ENCODE measurements at regions not wholly inside any gene's neighbourhood (a gene's known extent, or its start where the extent isn't known, plus 50 kb on each side); places are given as distances from the start of the nearest gene placed in this dataset.

DNA sequence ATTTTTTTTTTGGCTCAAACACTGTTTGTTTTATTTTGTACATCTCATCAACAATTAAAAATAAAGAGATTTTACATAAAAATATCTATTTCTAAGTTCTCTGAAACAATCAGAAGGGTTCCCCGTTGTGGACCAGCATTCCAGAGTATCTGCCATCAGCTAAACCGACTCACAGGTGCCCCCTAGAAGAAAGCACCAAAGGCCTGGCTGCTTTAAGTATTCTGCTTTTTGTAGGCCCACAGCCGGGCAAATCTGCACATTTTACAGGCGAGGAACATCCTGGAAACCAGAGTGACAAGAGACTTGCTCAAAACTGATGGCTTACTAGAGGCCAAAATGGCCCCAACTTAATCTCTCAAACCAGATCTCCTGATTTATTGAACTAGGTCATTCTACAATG is 82.2 kb upstream of the SETBP1 start:
- no peak overlapping the region for H3K27ac ChIP-seq (ENCODE audit: low read length)
- H3K9me3 ChIP-seq (replicated peaks; ENCODE audit: control insufficient read depth, low read depth, low read length) = no peaks in the 10 kb centered on the region
- no peaks in the 10 kb centered on the region for H3K36me3 ChIP-seq (ENCODE audit: control insufficient read depth, insufficient read depth, low read length)
- H3K27me3 ChIP-seq (ENCODE audit: control insufficient read depth, insufficient read depth, low read length) = no peaks in the 10 kb centered on the region
- 79% methylated on average over 3 of the region's 4 CpGs for WGBS (ENCODE audit: insufficient coverage)
- no peak overlapping the region for H3K4me3 ChIP-seq (ENCODE audit: low read length)
- H3K4me1 ChIP-seq (ENCODE audit: control insufficient read depth, insufficient read depth, low read length) = no peaks in the 10 kb centered on the region
- no peak for DNase-seq

DNA sequence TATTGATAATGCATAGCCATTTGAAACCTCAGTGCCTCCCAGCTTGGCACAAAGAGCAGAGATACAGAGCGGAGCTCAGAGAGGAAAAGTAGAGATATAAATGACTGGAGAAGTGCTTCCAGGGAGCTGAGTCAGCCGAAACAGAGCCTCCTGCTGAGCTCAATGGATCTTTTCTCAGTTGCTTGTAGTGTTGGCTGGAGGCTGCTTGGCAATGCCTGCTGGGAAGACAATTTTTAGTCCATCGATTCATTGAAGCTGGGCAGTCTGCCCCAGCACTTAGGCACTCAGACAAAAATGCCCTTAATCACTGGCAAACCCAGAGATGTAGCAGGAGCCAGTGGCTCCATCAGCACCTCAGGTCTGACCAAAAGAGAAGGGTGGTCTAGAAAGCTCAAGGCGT is 81.3 kb upstream of the SETBP1 start:
- DNase-seq = peak; percentile 50
- WGBS (ENCODE audit: insufficient coverage) = 85% methylated on average over 2 of the region's 4 CpGs
- Histone ChIP-seq H3K36me3 (ENCODE audit: control insufficient read depth, insufficient read depth, low read length) (no peaks in the 10 kb centered on the region), H3K27me3 (ENCODE audit: control insufficient read depth, insufficient read depth, low read length) (no peaks in the 10 kb centered on the region), H3K9me3 (replicated peaks; ENCODE audit: control insufficient read depth, low read depth, low read length) (no peaks in the 10 kb centered on the region), H3K4me3 (ENCODE audit: low read length) (no peak overlapping the region), H3K27ac (ENCODE audit: low read length) (no peak overlapping the region), H3K4me1 (ENCODE audit: control insufficient read depth, insufficient read depth, low read length) (no peaks in the 10 kb centered on the region)

DNA sequence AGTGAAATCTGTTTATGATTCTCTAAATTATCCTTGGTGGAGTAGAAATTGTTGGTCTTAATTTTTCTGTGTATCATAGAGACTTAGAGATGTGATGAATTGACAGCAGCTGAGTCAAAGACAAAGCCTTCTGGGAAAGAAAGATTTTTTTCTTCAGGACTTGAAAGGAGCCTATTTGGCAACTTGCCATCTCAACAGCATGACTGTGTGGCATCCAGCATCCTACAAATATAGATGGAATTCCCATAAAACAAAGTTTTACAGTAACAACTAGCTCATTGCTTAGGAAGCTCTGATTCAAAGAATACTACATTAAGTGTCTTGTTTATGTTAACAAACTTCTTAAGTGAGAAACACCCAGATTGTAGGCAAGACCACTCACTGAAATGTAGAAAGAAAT is 79.2 kb upstream of the SETBP1 start:
- H3K27ac ChIP-seq (ENCODE audit: low read length) = no peak overlapping the region
- no peaks in the 10 kb centered on the region for H3K27me3 ChIP-seq (ENCODE audit: control insufficient read depth, insufficient read depth, low read length)
- no peaks in the 10 kb centered on the region for H3K36me3 ChIP-seq (ENCODE audit: control insufficient read depth, insufficient read depth, low read length)
- DNase-seq = no peak
- H3K4me1 ChIP-seq (ENCODE audit: control insufficient read depth, insufficient read depth, low read length) = no peaks in the 10 kb centered on the region
- H3K9me3 ChIP-seq (replicated peaks; ENCODE audit: control insufficient read depth, low read depth, low read length) = no peaks in the 10 kb centered on the region
- H3K4me3 ChIP-seq (ENCODE audit: low read length) = no peak overlapping the region

DNA sequence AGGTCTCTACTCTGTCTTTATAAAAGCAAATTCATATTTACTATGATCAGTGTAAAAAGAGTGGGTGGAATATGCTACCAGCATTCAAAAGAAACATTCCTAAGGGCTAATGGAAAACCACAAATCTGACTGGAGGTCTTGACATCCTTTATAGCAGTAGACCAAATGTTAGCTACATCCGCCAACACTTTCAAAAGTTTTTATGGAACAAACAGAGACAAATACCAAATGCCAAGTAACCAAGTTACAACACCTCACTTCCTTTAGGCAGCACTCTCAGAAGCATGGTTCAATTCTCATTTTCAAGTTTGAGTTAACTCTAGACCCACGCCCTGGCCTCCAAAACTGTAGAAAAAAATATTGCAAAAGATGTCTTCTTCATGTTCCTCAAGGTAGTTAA is 78.3 kb upstream of the SETBP1 start:
- Histone ChIP-seq H3K27me3 (ENCODE audit: control insufficient read depth, insufficient read depth, low read length) (no peaks in the 10 kb centered on the region), H3K27ac (ENCODE audit: low read length) (no peak overlapping the region), H3K4me3 (ENCODE audit: low read length) (no peak overlapping the region), H3K36me3 (ENCODE audit: control insufficient read depth, insufficient read depth, low read length) (no peaks in the 10 kb centered on the region), H3K9me3 (replicated peaks; ENCODE audit: control insufficient read depth, low read depth, low read length) (no peaks in the 10 kb centered on the region), H3K4me1 (ENCODE audit: control insufficient read depth, insufficient read depth, low read length) (no peaks in the 10 kb centered on the region)
- 100% methylated on average over 1 of the region's 2 CpGs for WGBS (ENCODE audit: insufficient coverage)
- DNase-seq = no peak

DNA sequence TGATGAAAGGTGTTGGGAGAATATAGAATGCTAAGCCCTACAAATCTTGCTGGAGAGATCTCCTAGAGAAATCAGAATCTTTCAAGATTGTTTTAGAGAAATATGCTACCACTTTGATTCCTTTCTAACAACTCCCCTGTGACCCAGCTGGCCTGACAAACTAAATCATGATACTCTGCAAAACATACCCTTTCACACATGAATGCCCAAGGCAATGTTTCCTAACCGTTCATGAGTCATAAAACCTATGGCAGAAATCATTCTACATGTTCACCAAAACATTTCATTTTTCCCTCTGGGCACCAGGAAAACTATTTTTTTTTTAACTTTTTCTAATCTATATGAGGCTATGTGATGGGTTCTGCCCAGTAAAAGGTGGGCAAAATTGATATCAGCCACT is 77.8 kb upstream of the SETBP1 start:
- no CpG with 5 or more reads among the region's 1 CpG for WGBS (ENCODE audit: insufficient coverage)
- no peaks in the 10 kb centered on the region for H3K36me3 ChIP-seq (ENCODE audit: control insufficient read depth, insufficient read depth, low read length)
- H3K27ac ChIP-seq (ENCODE audit: low read length) = no peak overlapping the region
- H3K27me3 ChIP-seq (ENCODE audit: control insufficient read depth, insufficient read depth, low read length) = no peaks in the 10 kb centered on the region
- H3K9me3 ChIP-seq (replicated peaks; ENCODE audit: control insufficient read depth, low read depth, low read length) = no peaks in the 10 kb centered on the region
- no peak for DNase-seq
- no peaks in the 10 kb centered on the region for H3K4me1 ChIP-seq (ENCODE audit: control insufficient read depth, insufficient read depth, low read length)
- H3K4me3 ChIP-seq (ENCODE audit: low read length) = no peak overlapping the region

DNA sequence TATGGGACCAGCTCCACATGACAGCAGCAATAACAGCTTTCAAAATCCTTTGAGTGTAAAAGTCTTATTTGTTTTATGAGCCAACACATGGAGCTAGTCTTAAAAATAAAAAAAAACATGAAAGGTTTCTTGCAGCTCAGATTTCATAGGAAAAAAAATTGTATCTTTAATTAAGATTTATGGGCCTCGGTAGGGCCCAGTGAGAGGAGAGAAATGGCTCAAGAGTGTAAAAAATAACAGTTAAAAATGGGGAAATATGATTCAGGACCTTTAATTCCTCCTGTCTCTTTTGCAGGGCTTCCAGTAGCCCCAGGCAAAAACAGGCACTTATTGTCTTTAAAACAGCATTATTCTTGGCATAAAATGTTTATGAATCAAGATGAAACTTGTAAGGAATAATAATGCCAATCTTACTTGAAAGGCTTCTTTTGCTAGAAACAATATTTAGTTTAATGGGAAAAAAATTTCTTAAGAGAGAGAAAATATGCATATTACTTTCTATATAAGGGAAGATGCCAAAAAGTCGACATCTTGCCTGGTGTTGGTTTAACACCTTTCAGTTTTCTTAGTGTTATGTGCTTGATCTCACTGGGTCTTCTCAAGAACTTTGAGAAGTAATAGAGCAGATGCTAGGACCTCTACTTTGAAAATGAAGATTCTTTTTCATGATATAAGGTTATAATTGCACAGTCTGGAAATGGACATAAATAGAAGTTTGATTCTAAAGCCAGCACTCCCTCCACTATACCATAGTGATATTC is 71.3 kb upstream of the SETBP1 start:
- no peaks in the 10 kb centered on the region for H3K4me1 ChIP-seq (ENCODE audit: control insufficient read depth, insufficient read depth, low read length)
- H3K4me3 ChIP-seq (ENCODE audit: low read length) = no peak overlapping the region
- no peaks in the 10 kb centered on the region for H3K36me3 ChIP-seq (ENCODE audit: control insufficient read depth, insufficient read depth, low read length)
- DNase-seq = no peak
- H3K27me3 ChIP-seq (ENCODE audit: control insufficient read depth, insufficient read depth, low read length) = no peaks in the 10 kb centered on the region
- H3K9me3 ChIP-seq (replicated peaks; ENCODE audit: control insufficient read depth, low read depth, low read length) = no peaks in the 10 kb centered on the region
- H3K27ac ChIP-seq (ENCODE audit: low read length) = no peak overlapping the region
- WGBS (ENCODE audit: insufficient coverage) = no CpG with 5 or more reads among the region's 2 CpGs

DNA sequence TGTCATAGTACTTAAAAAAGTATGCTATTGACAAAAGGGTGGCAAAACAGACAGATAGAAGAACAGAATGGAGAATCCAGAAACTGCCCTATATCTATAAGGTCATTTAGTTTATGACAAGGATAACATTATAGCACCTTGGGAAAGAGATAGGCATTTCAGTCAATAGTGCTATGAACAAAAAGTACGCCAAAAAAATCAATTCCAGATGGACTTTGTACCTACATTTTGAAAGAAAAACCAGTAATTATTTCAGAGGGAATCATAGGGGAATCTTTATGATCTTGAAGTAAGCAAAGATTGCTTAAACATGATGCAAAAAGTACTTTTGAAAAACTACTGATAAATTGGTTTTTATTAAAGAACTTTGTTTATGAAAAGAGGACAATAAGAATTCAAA is 59.9 kb upstream of the SETBP1 start:
- no peak overlapping the region for H3K4me3 ChIP-seq (ENCODE audit: low read length)
- no CpG with 5 or more reads among the region's 1 CpG for WGBS (ENCODE audit: insufficient coverage)
- DNase-seq = no peak
- no peaks in the 10 kb centered on the region for H3K4me1 ChIP-seq (ENCODE audit: control insufficient read depth, insufficient read depth, low read length)
- H3K27ac ChIP-seq (ENCODE audit: low read length) = no peak overlapping the region
- no peaks in the 10 kb centered on the region for H3K9me3 ChIP-seq (replicated peaks; ENCODE audit: control insufficient read depth, low read depth, low read length)
- H3K36me3 ChIP-seq (ENCODE audit: control insufficient read depth, insufficient read depth, low read length) = no peaks in the 10 kb centered on the region
- H3K27me3 ChIP-seq (ENCODE audit: control insufficient read depth, insufficient read depth, low read length) = no peaks in the 10 kb centered on the region

DNA sequence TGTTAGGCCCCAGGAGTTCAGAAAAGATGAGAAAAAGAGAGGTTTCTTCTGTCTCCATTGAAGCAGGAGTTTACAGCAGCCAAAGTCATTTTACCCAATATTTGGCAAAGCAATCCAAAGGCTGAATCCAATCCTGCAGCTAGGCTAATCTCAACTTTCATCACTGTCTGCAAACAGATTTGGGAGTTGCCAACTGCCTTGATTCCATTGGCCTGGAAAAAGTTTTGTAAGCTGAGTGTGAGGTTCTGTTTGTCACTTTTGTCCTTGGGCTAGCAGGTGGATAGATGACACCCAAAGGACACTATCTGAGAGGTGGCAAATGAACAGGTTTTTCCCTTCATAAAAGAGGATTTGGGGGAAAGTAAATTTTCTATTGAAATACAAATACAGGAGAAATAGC is 56.6 kb upstream of the SETBP1 start:
- Histone ChIP-seq H3K4me1 (ENCODE audit: control insufficient read depth, insufficient read depth, low read length) (peaks cover 2% of the 10 kb centered on the region), H3K9me3 (replicated peaks; ENCODE audit: control insufficient read depth, low read depth, low read length) (no peaks in the 10 kb centered on the region), H3K27me3 (ENCODE audit: control insufficient read depth, insufficient read depth, low read length) (no peaks in the 10 kb centered on the region), H3K4me3 (ENCODE audit: low read length) (no peak overlapping the region), H3K36me3 (ENCODE audit: control insufficient read depth, insufficient read depth, low read length) (no peaks in the 10 kb centered on the region), H3K27ac (ENCODE audit: low read length) (no peak overlapping the region)
- DNase-seq = no peak

DNA sequence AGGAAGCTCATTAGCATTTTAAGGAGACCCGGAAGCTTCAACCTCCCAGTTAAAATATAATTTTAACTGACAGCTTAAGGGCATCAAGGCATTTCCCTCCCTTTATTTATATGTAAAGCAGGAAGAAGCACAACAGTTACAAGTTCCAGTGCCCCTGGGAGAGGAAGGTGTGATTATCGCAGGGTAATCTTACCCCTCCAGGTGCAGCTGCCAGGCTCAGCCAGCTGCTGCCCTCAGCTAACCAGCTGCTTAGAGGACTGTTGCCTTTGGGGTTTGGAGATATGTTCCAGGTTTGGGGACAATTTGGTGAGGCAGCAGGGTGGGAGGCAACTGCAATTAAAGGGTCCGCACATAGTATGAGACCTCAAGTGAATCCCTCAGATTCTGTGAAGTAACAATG is 55.3 kb upstream of the SETBP1 start:
- no peaks in the 10 kb centered on the region for H3K36me3 ChIP-seq (ENCODE audit: control insufficient read depth, insufficient read depth, low read length)
- H3K4me1 ChIP-seq (ENCODE audit: control insufficient read depth, insufficient read depth, low read length) = peaks cover 2% of the 10 kb centered on the region
- no peak for DNase-seq
- 85% methylated on average over 2 of the region's 3 CpGs for WGBS (ENCODE audit: insufficient coverage)
- H3K9me3 ChIP-seq (replicated peaks; ENCODE audit: control insufficient read depth, low read depth, low read length) = no peaks in the 10 kb centered on the region
- no peak overlapping the region for H3K27ac ChIP-seq (ENCODE audit: low read length)
- no peaks in the 10 kb centered on the region for H3K27me3 ChIP-seq (ENCODE audit: control insufficient read depth, insufficient read depth, low read length)
- no peak overlapping the region for H3K4me3 ChIP-seq (ENCODE audit: low read length)

DNA sequence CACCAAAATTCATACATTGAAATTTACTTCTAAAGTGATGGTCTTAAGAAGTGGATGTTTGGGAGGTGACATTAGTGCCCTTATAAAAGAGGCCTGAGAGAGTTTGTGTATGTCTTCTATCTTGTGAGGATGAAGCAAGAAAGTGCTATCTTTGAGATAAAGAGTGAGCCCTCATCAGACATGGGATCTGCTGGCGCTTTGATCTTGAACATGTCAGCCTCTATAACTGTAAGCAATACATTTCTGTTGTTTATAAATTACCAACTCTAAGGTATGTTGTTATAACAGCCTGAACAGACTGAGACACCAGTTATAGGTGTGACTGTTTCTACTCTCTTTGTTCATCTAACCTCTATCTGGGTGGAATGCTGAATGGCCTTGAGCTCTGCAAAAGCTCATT is 54.5 kb upstream of the SETBP1 start:
- Histone ChIP-seq H3K4me1 (ENCODE audit: control insufficient read depth, insufficient read depth, low read length) (peaks cover 2% of the 10 kb centered on the region), H3K27me3 (ENCODE audit: control insufficient read depth, insufficient read depth, low read length) (no peaks in the 10 kb centered on the region), H3K27ac (ENCODE audit: low read length) (no peak overlapping the region), H3K9me3 (replicated peaks; ENCODE audit: control insufficient read depth, low read depth, low read length) (no peaks in the 10 kb centered on the region), H3K4me3 (ENCODE audit: low read length) (no peak overlapping the region), H3K36me3 (ENCODE audit: control insufficient read depth, insufficient read depth, low read length) (no peaks in the 10 kb centered on the region)
- no peak for DNase-seq
- WGBS (ENCODE audit: insufficient coverage) = no CpG with 5 or more reads among the region's 1 CpG

DNA sequence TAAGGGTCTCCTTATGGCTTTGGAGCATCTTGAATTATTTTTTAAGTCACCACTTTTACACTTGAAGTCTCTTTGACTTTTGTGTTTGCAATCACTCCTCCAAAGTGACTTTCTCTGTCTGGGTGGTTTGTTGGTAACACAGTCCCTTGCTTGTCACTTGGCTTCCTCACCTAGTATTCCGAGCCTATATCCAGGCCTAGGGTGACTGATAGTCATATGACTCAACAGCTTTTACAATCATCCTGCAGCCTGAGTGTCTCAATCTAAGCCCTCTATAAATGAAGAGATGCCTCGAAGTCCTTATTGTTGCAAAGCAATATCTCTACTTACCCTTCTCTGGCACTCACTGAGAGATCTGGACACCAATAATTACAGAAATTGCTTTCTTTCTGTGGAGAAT is 53.9 kb upstream of the SETBP1 start:
- H3K4me1 ChIP-seq (ENCODE audit: control insufficient read depth, insufficient read depth, low read length) = peaks cover 2% of the 10 kb centered on the region
- no peak for DNase-seq
- H3K36me3 ChIP-seq (ENCODE audit: control insufficient read depth, insufficient read depth, low read length) = no peaks in the 10 kb centered on the region
- H3K4me3 ChIP-seq (ENCODE audit: low read length) = no peak overlapping the region
- 100% methylated on average over 1 of the region's 2 CpGs for WGBS (ENCODE audit: insufficient coverage)
- no peaks in the 10 kb centered on the region for H3K9me3 ChIP-seq (replicated peaks; ENCODE audit: control insufficient read depth, low read depth, low read length)
- no peak overlapping the region for H3K27ac ChIP-seq (ENCODE audit: low read length)
- H3K27me3 ChIP-seq (ENCODE audit: control insufficient read depth, insufficient read depth, low read length) = no peaks in the 10 kb centered on the region

Data from muscle of leg (tissue), 3 donors.